Mesothelial cell of epicardium (in vitro differentiated cells): ENCODE measurements at regions not wholly inside any gene's neighbourhood (a gene's known extent, or its start where the extent isn't known, plus 50 kb on each side); places are given as distances from the start of the nearest gene placed in this dataset.

ENCODE experiments used
- DNase-seq, 2 experiments: peaks; one replicate each; pipeline ENCODE4 v3.0.0; 2021; ENCODE audit warnings: low spot score in 2 of 2; ENCODE audit not compliant: unreplicated experiment in 2 of 2
- H3K27ac Mint-ChIP-seq: 2 replicates; pipeline ENCODE4 v1.8.0; 2021; ENCODE audit warnings: mixed read lengths
- H3K27me3 Mint-ChIP-seq: 2 replicates; pipeline ENCODE4 v1.8.0; 2021; ENCODE audit warnings: low read depth, mixed read lengths
- H3K36me3 Mint-ChIP-seq: 2 replicates; pipeline ENCODE4 v1.8.0; 2021; ENCODE audit warnings: mixed read lengths
- H3K4me1 Mint-ChIP-seq: 2 replicates; pipeline ENCODE4 v1.8.0; 2021; ENCODE audit warnings: mixed read lengths
- H3K4me3 Mint-ChIP-seq: 2 replicates; pipeline ENCODE4 v1.8.0; 2021; ENCODE audit warnings: mild to moderate bottlenecking, moderate library complexity, mixed read lengths
- H3K9me3 Mint-ChIP-seq: 2 replicates; pipeline ENCODE4 v1.8.0; 2021; ENCODE audit warnings: mixed read lengths
- TF ChIP-seq, protein P1 (sequence below): fragments of 200-600 bp; sonication (generic); IDR thresholded peaks from one replicate; pipeline ENCODE4 v1.5.0; 2021; ENCODE audit warnings: antibody characterized with exemption; ENCODE audit not compliant: unreplicated experiment

DNA sequence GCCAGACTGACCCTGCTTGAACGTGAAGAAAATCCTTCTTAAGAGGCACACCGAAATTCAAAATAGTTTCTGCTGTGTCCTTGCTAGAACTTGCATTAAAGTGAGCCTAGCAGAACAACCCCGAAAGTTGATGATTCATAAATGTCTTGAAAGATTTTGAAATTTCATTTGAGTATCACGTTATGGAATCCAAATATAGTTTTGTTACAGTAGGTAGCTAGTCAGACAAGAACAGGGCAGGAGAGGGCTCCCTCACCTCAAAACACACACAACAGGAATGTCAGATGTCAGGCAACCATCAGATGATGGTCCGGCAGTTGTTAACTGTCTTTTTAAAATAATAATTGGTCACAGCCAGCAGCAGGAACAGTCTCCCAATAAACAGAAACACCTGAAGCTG lies 259.6 kb upstream of the GNPDA2 start:
- no peaks in the 10 kb centered on the region for H3K36me3 Mint-ChIP-seq
- no peak for DNase-seq
- no peaks in the 10 kb centered on the region for H3K4me1 Mint-ChIP-seq
- H3K27ac Mint-ChIP-seq = no peak overlapping the region
- H3K9me3 Mint-ChIP-seq = peaks cover 6% of the 10 kb centered on the region
- TF ChIP-seq, protein P1, sequence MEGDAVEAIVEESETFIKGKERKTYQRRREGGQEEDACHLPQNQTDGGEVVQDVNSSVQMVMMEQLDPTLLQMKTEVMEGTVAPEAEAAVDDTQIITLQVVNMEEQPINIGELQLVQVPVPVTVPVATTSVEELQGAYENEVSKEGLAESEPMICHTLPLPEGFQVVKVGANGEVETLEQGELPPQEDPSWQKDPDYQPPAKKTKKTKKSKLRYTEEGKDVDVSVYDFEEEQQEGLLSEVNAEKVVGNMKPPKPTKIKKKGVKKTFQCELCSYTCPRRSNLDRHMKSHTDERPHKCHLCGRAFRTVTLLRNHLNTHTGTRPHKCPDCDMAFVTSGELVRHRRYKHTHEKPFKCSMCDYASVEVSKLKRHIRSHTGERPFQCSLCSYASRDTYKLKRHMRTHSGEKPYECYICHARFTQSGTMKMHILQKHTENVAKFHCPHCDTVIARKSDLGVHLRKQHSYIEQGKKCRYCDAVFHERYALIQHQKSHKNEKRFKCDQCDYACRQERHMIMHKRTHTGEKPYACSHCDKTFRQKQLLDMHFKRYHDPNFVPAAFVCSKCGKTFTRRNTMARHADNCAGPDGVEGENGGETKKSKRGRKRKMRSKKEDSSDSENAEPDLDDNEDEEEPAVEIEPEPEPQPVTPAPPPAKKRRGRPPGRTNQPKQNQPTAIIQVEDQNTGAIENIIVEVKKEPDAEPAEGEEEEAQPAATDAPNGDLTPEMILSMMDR = no peak
- no peak overlapping the region for H3K4me3 Mint-ChIP-seq
- H3K27me3 Mint-ChIP-seq = peaks cover 2% of the 10 kb centered on the region

DNA sequence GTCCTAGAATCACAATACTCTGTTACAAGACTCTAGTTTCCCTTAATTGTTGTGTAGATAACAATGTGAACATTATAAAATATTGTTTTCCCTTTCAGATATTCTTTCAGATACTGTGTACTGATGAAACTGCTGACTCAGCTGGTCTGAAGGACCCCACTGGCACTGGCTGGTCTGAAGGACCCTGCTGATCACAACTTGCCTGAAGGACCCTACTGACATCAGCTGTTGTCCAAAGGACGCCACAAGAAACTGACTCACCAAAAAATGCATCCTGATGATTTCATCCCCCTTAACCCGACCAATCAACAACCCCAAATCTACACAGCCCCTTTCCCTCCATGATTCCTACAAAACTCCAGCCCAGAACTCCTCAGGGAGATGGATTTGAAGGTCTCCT lies 258.8 kb upstream of the GNPDA2 start:
- Mint-ChIP-seq H3K9me3 (peaks cover 6% of the 10 kb centered on the region), H3K4me1 (no peaks in the 10 kb centered on the region), H3K36me3 (no peaks in the 10 kb centered on the region), H3K4me3 (no peak overlapping the region), H3K27me3 (peaks cover 5% of the 10 kb centered on the region), H3K27ac (no peak overlapping the region)
- TF ChIP-seq, protein P1 = no peak
- no peak for DNase-seq

DNA sequence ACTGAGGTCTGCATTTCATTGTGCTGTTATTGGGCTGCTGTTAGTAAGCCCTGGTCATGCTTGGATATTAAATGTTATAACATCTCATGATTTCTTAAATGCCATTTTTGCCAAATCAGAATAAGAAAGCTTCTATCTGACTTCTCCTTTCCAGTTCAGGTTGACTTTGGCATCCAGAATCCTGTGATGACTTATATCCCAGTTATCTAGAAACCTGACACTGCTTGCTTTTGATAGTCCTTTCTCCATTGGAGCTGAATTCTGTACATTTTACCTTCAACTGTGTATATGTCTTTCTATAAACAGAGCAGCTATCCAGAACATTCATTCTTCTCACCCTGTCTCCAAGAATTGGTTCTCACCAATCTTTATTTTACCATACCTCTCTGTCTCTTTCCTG lies 257.7 kb upstream of the GNPDA2 start:
- no peak overlapping the region for H3K27ac Mint-ChIP-seq
- no peak for DNase-seq
- no peak overlapping the region for H3K4me3 Mint-ChIP-seq
- TF ChIP-seq, protein P1 = no peak
- no peaks in the 10 kb centered on the region for H3K4me1 Mint-ChIP-seq
- H3K9me3 Mint-ChIP-seq = no peaks in the 10 kb centered on the region
- H3K36me3 Mint-ChIP-seq = no peaks in the 10 kb centered on the region
- peaks cover 8% of the 10 kb centered on the region for H3K27me3 Mint-ChIP-seq

DNA sequence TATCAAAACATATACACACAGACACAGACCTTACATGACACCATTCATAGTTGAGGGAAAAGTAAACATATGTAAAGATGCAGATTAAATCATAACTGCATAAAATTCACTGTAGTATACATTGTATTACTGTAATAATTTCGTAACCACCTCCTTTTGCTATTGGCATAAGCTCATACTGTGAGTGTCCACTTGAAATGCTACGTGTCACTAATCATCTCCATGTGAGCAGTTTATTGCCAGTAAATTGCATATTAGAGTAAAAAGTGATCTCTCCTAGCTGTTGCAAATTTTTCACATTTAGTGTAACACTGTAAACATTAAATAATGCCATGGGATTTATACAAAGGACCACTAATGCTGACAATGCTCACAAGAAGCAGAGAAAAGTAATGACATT lies 256.7 kb upstream of the GNPDA2 start:
- TF ChIP-seq, protein P1 = no peak
- Mint-ChIP-seq H3K4me1 (no peaks in the 10 kb centered on the region), H3K9me3 (no peaks in the 10 kb centered on the region)

DNA sequence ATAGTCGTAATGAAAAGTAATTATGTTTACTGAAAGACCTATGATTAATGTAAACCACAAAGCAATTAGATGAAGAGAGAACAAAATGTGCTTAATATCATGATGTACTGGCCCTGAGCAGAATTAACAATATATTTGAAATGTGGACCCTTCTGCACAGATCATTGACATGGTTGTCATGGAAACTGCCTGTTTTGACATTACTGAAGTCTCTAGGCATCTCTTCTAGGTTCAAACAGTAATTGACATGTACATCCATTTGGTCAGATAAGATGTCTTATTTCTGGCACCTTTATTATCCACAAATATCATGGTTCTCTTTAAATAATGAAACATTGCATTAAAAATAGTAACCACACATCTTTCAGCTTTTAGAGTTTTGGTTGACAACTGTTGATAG lies 251.7 kb upstream of the GNPDA2 start:
- H3K9me3 Mint-ChIP-seq = no peaks in the 10 kb centered on the region
- no peak overlapping the region for H3K27ac Mint-ChIP-seq
- H3K36me3 Mint-ChIP-seq = no peaks in the 10 kb centered on the region
- no peak overlapping the region for H3K4me3 Mint-ChIP-seq
- H3K27me3 Mint-ChIP-seq = peaks cover 8% of the 10 kb centered on the region
- no peak for DNase-seq
- TF ChIP-seq, protein P1 = no peak
- H3K4me1 Mint-ChIP-seq = no peaks in the 10 kb centered on the region

More for the DNA sequence above, 256.7 kb upstream of the GNPDA2 start:
- DNase-seq = no peak
- Mint-ChIP-seq H3K27me3 (peaks cover 8% of the 10 kb centered on the region), H3K4me3 (no peak overlapping the region), H3K36me3 (no peaks in the 10 kb centered on the region), H3K27ac (no peak overlapping the region)
